ENCODE measurements at regions not wholly inside any gene's neighbourhood (a gene's known extent, or its start where the extent isn't known, plus 50 kb on each side); places are given as distances from the start of the nearest gene placed in this dataset.

GRCh38 chr2:67755156-67755882, 307.5 kb downstream of the C1D start:
- ATAC-seq (no peak), DNase-seq (no peak)
- Histone ChIP-seq H3K36me3 (no peaks in the 10 kb centered on the region), H3K27ac (no peak overlapping the region), H3K4me1 (peaks cover 0 to 10% (median 0%) of the 10 kb centered on the region in 9 donors), H3K9me3 (no peaks in the 10 kb centered on the region), H3K27me3 (peaks cover 0 to under 1% (median 0%) of the 10 kb centered on the region in 7 donors), H3K4me3 (no peak overlapping the region)
- WGBS, 2 donors, result 77 to 80% methylated on average over 11 of the region's 11 CpGs
- TF ChIP-seq CTCF (IDR thresholded peaks at IDR 0.05), result no peak
- intact Hi-C loops (cut with DNase I), result no loop called here

GRCh38 chr2:67760995-67761394, 301.8 kb downstream of the C1D start:
- no peak overlapping the region for H3K27ac ChIP-seq
- 65 to 71% methylated on average over 3 of the region's 3 CpGs for WGBS, 2 donors
- TF ChIP-seq CTCF (IDR thresholded peaks at IDR 0.05), result no peak
- no peaks in the 10 kb centered on the region for H3K36me3 ChIP-seq
- DNase-seq (no peak), ATAC-seq (no peak)
- peaks cover 0 to 8% (median 0%) of the 10 kb centered on the region in 11 donors for H3K9me3 ChIP-seq
- intact Hi-C loops (cut with DNase I), result no loop called here
- H3K4me1 ChIP-seq, result no peaks in the 10 kb centered on the region
- H3K27me3 ChIP-seq, result peaks cover 0 to 3% (median 0%) of the 10 kb centered on the region in 7 donors
- no peak overlapping the region for H3K4me3 ChIP-seq

DNA sequence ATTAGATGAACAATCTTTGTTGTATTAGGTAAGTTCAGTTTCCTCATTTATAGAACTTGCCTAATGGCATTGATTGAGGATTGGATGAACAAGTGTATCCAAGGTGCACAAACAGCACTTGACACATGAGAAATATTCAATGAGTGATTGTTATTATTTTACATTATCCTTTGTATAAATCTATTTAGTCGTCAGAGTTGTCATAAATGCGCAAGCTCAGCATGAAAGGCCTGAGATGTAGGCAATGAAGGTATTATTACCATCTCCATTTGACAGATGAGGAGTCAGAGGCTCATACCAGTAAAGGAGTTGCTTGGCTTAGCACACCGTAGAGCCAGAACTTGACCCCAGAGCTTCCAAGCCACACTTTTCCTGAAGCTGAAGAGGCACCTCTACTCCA, 291.4 kb downstream of the C1D start:
- ATAC-seq (no peak), DNase-seq (no peak)
- no peaks in the 10 kb centered on the region for H3K4me1 ChIP-seq
- intact Hi-C loops (cut with DNase I), result no loop called here
- no peak overlapping the region for H3K27ac ChIP-seq
- no peak overlapping the region for H3K4me3 ChIP-seq
- H3K9me3 ChIP-seq, result no peaks in the 10 kb centered on the region
- no peak for TF ChIP-seq CTCF (IDR thresholded peaks at IDR 0.05)
- WGBS, 2 donors, result 94 to 96% methylated on average over 3 of the region's 3 CpGs
- no peaks in the 10 kb centered on the region for H3K27me3 ChIP-seq
- H3K36me3 ChIP-seq, result no peaks in the 10 kb centered on the region

- H3K27me3 ChIP-seq, result no peaks in the 10 kb centered on the region
- H3K9me3 ChIP-seq, result no peaks in the 10 kb centered on the region
- no peaks in the 10 kb centered on the region for H3K4me1 ChIP-seq
- 59 to 69% methylated on average over 9 of the region's 9 CpGs for WGBS, 2 donors
- no peak overlapping the region for H3K27ac ChIP-seq
- intact Hi-C loops (cut with DNase I), result no loop called here
- no peaks in the 10 kb centered on the region for H3K36me3 ChIP-seq
- TF ChIP-seq CTCF (IDR thresholded peaks at IDR 0.05), result no peak
- H3K4me3 ChIP-seq, result no peak overlapping the region
- DNase-seq (no peak), ATAC-seq (peak in 2 of 8 donors; percentile 20 to 25)
These were observed 290.3 kb downstream of the C1D start for GRCh38 chr2:67772216-67773170.

Measured in heart right ventricle (tissue), 16 donors.